IPS DF 6.9 (cell line): ENCODE measurements at regions not wholly inside any gene's neighbourhood (a gene's known extent, or its start where the extent isn't known, plus 50 kb on each side); places are given as distances from the start of the nearest gene placed in this dataset.
A peak's percentile ranks its signal among the peaks of the same experiment; 100 is the strongest.

Source experiments
- DNase-seq: peaks from one replicate; pipeline ENCODE4 v3.0.0-alpha.2; 2013; ENCODE audit warnings: low read depth, low spot score
- H3K27ac ChIP-seq: one replicate; pipeline ENCODE4 v1.5.1; 2013; ENCODE audit warnings: low read length, control low read depth
- H3K27me3 ChIP-seq: 2 replicates; pipeline ENCODE4 v1.6.1; 2013; ENCODE audit warnings: mild to moderate bottlenecking, low read length; ENCODE audit not compliant: control insufficient read depth, insufficient read depth
- H3K36me3 ChIP-seq: 2 replicates; pipeline ENCODE4 v1.6.1; 2013; ENCODE audit warnings: low read length; ENCODE audit not compliant: control insufficient read depth, insufficient read depth
- H3K4me1 ChIP-seq: 2 replicates; pipeline ENCODE4 v1.6.1; 2013; ENCODE audit warnings: low read length; ENCODE audit not compliant: control insufficient read depth, insufficient read depth
- H3K4me3 ChIP-seq: 2 replicates; pipeline ENCODE4 v1.5.1; 2013; ENCODE audit warnings: mild to moderate bottlenecking, low read length
- H3K9me3 ChIP-seq: 2 replicates; pipeline ENCODE4 v1.6.1; 2013; ENCODE audit warnings: low read length, inconsistent platforms; ENCODE audit not compliant: control insufficient read depth, insufficient read depth
- WGBS: extraction: QIAGEN DNeasy Blood & Tissue Kit; methylation state at CpG from one replicate; pipeline ENCODE4 v1.1.7; 2013; ENCODE audit warnings: mixed read lengths, missing lambda C conversion rate; ENCODE audit not compliant: insufficient read length, insufficient coverage; 5-methylcytosine and 5-hydroxymethylcytosine counted together

DNA sequence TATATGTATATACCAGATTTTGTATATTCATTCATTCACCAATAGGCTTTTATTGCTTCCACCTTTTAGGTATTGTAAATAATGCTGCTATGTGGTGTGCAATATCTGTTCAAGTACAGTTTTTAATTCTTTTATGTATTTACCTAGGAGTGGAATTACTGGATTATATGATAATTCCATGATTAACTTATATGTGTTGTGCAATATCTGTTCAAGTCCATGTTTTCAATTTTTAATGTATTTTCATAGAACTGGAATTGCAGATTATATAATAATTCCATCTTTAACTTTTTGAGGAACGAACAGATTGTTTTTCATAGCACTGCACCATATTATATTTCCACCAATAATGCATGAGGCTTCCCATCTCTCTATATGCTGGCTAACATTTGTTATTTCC lies 50.6 kb upstream of the L3MBTL4 start:
- Histone ChIP-seq H3K36me3 (no peaks in the 10 kb centered on the region), H3K27me3 (no peaks in the 10 kb centered on the region), H3K4me1 (no peaks in the 10 kb centered on the region), H3K4me3 (no peak overlapping the region), H3K9me3 (no peaks in the 10 kb centered on the region), H3K27ac (no peak overlapping the region)
- WGBS = no CpG with 5 or more reads among the region's 1 CpG
- no peak for DNase-seq

DNA sequence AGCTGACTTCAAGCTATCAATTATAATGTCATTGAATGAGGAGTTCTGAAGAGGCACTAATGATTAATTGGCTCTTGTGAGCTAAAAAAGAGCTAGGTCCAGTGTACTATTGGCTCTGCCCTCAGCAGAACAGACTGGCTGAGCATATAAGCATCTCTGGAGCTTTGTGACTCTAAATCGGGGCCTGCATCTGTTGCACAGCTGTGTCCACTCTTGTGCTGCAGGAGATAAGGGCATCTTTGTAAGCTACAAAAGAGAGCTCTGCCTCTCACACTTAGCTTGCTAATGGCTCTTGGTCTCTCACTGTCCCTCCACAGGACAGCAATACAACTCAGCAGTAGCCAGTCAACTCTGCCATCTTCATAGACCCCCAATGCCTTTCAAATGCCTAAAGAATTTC lies 61.5 kb upstream of the L3MBTL4 start:
- no peak overlapping the region for H3K27ac ChIP-seq
- H3K27me3 ChIP-seq = no peaks in the 10 kb centered on the region
- no CpG with 5 or more reads among the region's 1 CpG for WGBS
- no peak overlapping the region for H3K4me3 ChIP-seq
- H3K36me3 ChIP-seq = no peaks in the 10 kb centered on the region
- no peaks in the 10 kb centered on the region for H3K4me1 ChIP-seq
- no peak for DNase-seq
- H3K9me3 ChIP-seq = no peaks in the 10 kb centered on the region

DNA sequence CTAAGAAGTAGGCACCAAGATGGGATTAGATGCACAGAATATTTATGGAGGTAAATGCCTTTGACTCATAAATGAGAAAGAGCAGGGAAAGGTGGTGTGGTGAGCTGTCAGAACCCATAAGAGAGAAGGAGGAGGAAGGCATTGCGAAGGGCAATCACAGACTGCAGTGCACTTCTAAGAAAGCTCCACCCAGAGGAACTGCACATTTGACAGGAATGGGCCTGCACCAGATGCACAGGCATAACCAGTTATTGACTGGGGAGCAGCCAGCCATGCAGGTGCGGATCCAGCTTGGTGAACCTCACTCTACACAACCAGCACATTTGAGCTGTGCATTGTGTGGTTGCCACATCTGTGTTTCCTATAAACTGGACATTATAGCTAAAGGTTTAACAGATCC lies 62.2 kb upstream of the L3MBTL4 start:
- WGBS = no CpG with 5 or more reads among the region's 2 CpGs
- no peak for DNase-seq
- Histone ChIP-seq H3K27me3 (no peaks in the 10 kb centered on the region), H3K27ac (no peak overlapping the region), H3K4me1 (no peaks in the 10 kb centered on the region), H3K9me3 (no peaks in the 10 kb centered on the region), H3K4me3 (no peak overlapping the region), H3K36me3 (no peaks in the 10 kb centered on the region)

DNA sequence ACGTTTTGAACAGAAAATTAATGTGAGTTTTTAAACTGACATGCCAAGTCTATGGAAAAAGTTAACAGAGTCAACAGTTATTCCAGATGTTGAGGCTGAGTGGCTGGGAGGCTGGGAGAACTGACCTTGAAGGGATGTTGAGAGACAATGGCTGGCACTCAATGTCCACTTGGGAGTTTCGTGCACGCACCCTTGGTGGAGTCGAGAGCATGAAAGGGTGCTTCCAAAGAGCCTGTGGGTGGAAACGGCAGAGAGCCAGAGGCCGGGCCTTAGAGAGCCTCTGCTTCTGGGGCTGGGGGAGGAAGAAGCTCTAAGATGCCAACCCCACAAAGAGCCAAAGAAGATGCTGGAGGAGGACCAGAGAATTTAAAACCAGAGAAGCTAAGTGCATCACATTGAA lies 63.4 kb upstream of the L3MBTL4 start:
- H3K4me3 ChIP-seq = no peak overlapping the region
- H3K27me3 ChIP-seq = no peaks in the 10 kb centered on the region
- no peaks in the 10 kb centered on the region for H3K36me3 ChIP-seq
- no peak for DNase-seq
- no peaks in the 10 kb centered on the region for H3K9me3 ChIP-seq
- H3K4me1 ChIP-seq = peaks cover 3% of the 10 kb centered on the region; the same call in 1 of the 2 replicates
- no CpG with 5 or more reads among the region's 6 CpGs for WGBS
- H3K27ac ChIP-seq = no peak overlapping the region

DNA sequence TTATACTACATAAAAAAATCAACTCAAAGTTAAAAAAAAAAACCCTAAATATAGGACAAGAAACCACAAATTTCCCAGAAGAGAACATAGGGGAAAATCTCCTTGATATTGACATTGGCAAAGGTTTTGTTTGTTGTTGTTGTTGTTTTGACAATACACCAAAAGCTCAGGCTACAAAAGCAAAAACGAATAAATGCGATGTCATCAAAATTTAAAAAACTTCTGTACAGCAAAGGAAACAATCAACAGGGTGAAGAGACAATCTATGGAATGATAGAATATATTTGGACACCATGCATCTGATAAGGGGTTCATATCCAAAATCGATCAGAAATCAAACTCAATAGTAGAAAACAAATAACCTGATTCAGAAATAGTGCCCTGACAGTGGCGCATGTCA lies 65.0 kb upstream of the L3MBTL4 start:
- no peaks in the 10 kb centered on the region for H3K36me3 ChIP-seq
- peaks cover 3% of the 10 kb centered on the region; the same call in 1 of the 2 replicates for H3K4me1 ChIP-seq
- no peaks in the 10 kb centered on the region for H3K9me3 ChIP-seq
- H3K27me3 ChIP-seq = no peaks in the 10 kb centered on the region
- no peak overlapping the region for H3K27ac ChIP-seq
- no peak overlapping the region for H3K4me3 ChIP-seq
- WGBS = no CpG with 5 or more reads among the region's 4 CpGs
- DNase-seq = no peak

DNA sequence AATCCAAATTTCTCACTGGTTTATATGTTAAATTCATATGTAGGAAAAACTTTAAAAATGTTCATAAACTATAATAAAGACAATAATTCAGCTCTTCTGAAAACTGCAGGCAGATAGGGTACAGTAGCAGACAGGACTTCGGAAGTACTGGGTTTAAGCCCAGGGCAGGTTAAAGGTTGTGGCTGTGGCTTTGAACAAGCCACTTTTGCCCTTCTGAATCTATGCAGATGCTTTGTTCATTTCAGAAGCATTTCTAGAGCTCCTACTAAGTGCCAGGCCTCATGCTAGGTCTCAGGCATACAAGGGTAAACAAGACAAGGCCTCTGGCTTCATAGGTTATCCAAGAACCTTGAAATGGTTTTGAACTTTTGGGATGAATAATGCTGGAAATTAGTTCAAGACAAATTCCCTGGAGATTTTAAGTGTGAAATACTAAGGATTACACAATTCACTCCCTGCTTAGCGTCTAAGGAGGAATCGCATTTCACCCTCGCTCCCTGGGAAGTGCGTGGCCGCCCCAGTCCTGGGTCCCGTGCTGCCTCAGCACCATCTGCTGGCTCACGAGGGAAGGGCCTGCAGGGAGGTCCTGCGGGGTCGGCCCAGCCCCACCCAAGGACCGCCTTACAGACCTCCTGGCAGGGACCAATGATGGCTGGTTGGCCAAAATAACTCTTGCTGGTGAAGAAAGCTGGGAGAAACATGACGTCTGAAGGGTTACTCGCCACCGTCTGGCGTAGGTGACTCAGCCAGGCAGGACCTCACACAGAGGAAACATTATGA lies 67.7 kb upstream of the L3MBTL4 start:
- no peaks in the 10 kb centered on the region for H3K36me3 ChIP-seq
- WGBS = no CpG with 5 or more reads among the region's 15 CpGs
- peaks cover 8% of the 10 kb centered on the region; the same call in 1 of the 2 replicates for H3K4me1 ChIP-seq
- H3K27ac ChIP-seq = no peak overlapping the region
- DNase-seq = peak; percentile 63
- H3K27me3 ChIP-seq = no peaks in the 10 kb centered on the region
- H3K4me3 ChIP-seq = no peak overlapping the region
- no peaks in the 10 kb centered on the region for H3K9me3 ChIP-seq

DNA sequence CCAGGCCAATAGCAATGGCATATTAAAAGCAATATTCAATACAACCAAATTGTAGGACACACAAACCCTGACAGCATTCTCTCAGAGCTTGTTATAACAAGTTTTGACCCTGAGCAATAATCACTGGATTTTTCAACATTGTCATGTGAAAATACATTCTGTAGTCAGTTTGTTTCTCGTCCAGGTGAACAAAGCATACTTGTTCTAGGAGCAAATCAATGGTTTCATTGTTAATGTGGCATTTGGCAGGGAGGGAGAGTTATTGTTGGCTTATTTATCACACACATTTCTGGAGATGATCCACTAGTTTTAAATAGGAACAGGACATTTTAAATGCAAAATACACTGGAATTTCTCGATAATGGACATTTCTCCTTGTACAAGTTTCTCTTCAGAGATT lies 69.9 kb upstream of the L3MBTL4 start:
- Histone ChIP-seq H3K4me1 (peaks cover 8% of the 10 kb centered on the region), H3K27ac (no peak overlapping the region), H3K27me3 (no peaks in the 10 kb centered on the region), H3K9me3 (no peaks in the 10 kb centered on the region), H3K36me3 (no peaks in the 10 kb centered on the region), H3K4me3 (no peak overlapping the region)
- WGBS = no CpG with 5 or more reads among the region's 2 CpGs
- DNase-seq = no peak

DNA sequence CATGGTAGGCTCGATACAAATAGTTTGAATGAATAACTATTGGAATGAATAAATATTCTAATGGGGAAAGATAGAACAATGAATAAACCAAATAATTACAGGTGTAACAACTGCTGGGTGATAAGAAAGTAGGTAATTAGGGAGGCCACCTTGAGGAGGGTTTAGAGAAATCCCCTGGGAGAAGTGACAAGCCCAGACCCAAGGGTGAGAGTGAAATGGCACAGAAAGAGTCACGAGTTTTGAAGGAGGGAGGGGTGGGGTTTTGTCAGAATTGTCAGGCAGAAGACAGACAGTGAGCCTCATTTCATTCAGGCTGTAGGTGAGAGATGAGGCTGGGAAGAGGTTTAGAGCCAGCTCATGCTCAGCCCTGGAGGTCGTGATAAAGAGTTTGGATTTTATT lies 71.6 kb upstream of the L3MBTL4 start:
- no peaks in the 10 kb centered on the region for H3K9me3 ChIP-seq
- no peaks in the 10 kb centered on the region for H3K36me3 ChIP-seq
- DNase-seq = no peak
- peaks cover 8% of the 10 kb centered on the region for H3K4me1 ChIP-seq
- H3K27me3 ChIP-seq = no peaks in the 10 kb centered on the region
- no CpG with 5 or more reads among the region's 3 CpGs for WGBS
- H3K27ac ChIP-seq = no peak overlapping the region
- H3K4me3 ChIP-seq = no peak overlapping the region

DNA sequence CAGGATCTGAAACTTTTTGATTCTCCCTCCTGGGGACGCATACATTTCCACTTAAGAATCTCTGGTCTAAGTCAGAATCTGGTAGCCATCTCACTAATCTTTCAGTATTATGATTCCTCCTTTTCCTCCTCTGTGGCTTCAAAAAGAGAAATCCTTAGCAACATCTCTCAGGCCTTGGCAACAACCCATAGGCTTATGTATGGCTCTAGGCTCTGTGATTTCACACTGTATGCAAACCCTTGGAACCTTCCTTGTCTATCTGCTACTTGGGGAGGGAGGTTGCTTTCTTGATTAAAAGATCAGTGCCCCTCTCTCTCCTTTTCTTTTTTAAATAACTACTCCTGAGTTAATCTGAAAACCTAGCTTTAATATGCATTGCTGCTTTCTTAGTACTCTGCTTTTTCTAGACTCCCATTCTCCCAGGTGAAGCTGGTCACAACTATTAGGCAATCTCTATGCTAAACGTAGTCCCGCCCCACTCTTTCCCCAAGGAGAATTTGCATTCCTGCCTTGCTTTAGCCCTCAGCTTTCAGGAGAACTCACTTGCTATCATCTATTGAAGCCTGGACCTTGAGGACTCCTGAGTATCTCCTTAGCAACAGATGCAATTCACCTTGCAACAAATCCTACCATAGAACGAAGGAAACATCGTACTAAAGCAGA lies 72.2 kb upstream of the L3MBTL4 start:
- Histone ChIP-seq H3K27me3 (no peaks in the 10 kb centered on the region), H3K27ac (no peak overlapping the region), H3K9me3 (no peaks in the 10 kb centered on the region), H3K4me1 (peaks cover 8% of the 10 kb centered on the region), H3K4me3 (no peak overlapping the region), H3K36me3 (no peaks in the 10 kb centered on the region)
- no peak for DNase-seq
- no CpG with 5 or more reads among the region's 5 CpGs for WGBS

DNA sequence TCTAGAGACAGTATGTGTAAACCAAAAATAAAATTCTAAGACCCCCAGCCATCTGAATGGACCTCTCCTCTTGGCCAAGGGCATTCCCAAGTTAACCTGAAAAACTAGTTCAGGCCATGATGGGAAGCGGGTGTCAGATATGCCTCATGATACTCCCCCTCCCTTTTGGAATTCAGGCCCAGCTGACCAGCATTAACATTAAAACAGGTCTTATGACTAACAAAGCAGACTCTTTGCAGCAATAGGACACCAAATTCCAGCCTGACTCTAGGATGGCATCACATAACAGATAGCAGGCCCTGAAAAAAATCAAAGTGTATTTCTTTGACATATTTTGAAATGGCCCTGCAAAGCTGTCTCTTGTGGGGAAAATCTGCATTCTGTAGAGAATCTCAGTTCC lies 73.3 kb upstream of the L3MBTL4 start:
- no peaks in the 10 kb centered on the region for H3K36me3 ChIP-seq
- no peak overlapping the region for H3K27ac ChIP-seq
- no peak overlapping the region for H3K4me3 ChIP-seq
- DNase-seq = peak; percentile 48
- peaks cover 5% of the 10 kb centered on the region for H3K4me1 ChIP-seq
- no CpG with 5 or more reads among the region's 1 CpG for WGBS
- H3K9me3 ChIP-seq = no peaks in the 10 kb centered on the region
- no peaks in the 10 kb centered on the region for H3K27me3 ChIP-seq

DNA sequence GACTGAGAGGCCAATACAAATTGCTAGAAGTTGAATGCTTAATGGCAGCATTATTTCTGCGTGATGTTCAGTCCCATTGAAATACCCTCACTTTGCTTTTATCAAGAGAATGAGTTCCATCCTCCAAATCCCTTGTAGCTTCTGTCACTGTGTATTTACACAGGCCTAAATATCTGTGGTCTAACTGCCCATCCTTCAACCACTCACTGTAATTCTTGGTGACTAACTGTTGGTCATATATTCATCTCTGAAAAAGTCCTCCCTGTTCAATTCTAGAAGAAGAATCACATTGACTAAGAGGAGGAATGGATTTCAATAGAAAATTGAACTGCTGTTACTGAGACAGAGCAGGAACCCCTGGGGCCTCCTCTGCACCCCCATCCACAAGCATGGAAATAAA lies 74.2 kb upstream of the L3MBTL4 start:
- Histone ChIP-seq H3K4me3 (no peak overlapping the region), H3K9me3 (no peaks in the 10 kb centered on the region), H3K27ac (no peak overlapping the region), H3K27me3 (no peaks in the 10 kb centered on the region), H3K36me3 (no peaks in the 10 kb centered on the region), H3K4me1 (peaks cover 5% of the 10 kb centered on the region)
- WGBS = no CpG with 5 or more reads among the region's 1 CpG
- no peak for DNase-seq
